OCI-LY3 (cell line): ENCODE measurements at regions not wholly inside any gene's neighbourhood (a gene's known extent, or its start where the extent isn't known, plus 50 kb on each side); places are given as distances from the start of the nearest gene placed in this dataset.

Source experiments
- H2AFZ ChIP-seq: fragments of 200-600, 300-600 bp; shearing (Covaris generic); 2 replicates; pipeline ENCODE4 v1.6.0; 2014; ENCODE audit warnings: antibody characterized with exemption, low read depth, low read length
- H3K27ac ChIP-seq: fragments of 200-600, 300-600 bp; sonication (generic); 2 replicates; pipeline ENCODE4 v1.5.1; 2014; ENCODE audit warnings: mild to moderate bottlenecking, low read length, moderate library complexity, mixed read lengths
- H3K27me3 ChIP-seq: fragments of 200-600, 300-600 bp; sonication (generic); 2 replicates; pipeline ENCODE4 v1.6.1; 2014; ENCODE audit warnings: low read depth, low read length, mixed read lengths
- H3K36me3 ChIP-seq: fragments of 200-600, 300-600 bp; sonication (generic); replicated peaks from 2 replicates; pipeline ENCODE3; 2014; ENCODE audit warnings: low read depth, low read length, mixed read lengths
- H3K4me1 ChIP-seq: fragments of 300-600, 200-600 bp; sonication (generic); 2 replicates; pipeline ENCODE4 v1.6.1; 2014; ENCODE audit warnings: low read length, mixed read lengths
- H3K4me2 ChIP-seq: fragments of 200-600, 300-600 bp; sonication (generic); 2 replicates; pipeline ENCODE4 v1.6.1; 2014; ENCODE audit warnings: low read length, mixed read lengths
- H3K4me3 ChIP-seq: fragments of 300-600, 200-600 bp; sonication (generic); 2 replicates; pipeline ENCODE4 v1.5.1; 2014; ENCODE audit warnings: antibody characterized with exemption, mild to moderate bottlenecking, low read length, moderate library complexity
- H3K79me2 ChIP-seq: fragments of 300-600, 200-600 bp; shearing (Covaris generic); 2 replicates; pipeline ENCODE4 v1.6.1; 2014; ENCODE audit warnings: mild to moderate bottlenecking, low read length, mixed read lengths
- H3K9ac ChIP-seq: fragments of 300-600, 200-600 bp; shearing (Covaris generic); 2 replicates; pipeline ENCODE4 v1.6.0; 2014; ENCODE audit warnings: mild to moderate bottlenecking, low read length, moderate library complexity
- H3K9me3 ChIP-seq: fragments of 200-600, 300-600 bp; shearing (Covaris generic); 2 replicates; pipeline ENCODE4 v1.6.1; 2014; ENCODE audit warnings: low read length, mixed read lengths; ENCODE audit not compliant: insufficient read depth
- H4K20me1 ChIP-seq: fragments of 200-600, 300-600 bp; sonication (generic); 2 replicates; pipeline ENCODE4 v1.6.1; 2016; ENCODE audit warnings: low read length, mixed read lengths; ENCODE audit not compliant: insufficient read depth
- EZH2phosphoT487 ChIP-seq: fragments of 200-600 bp; shearing (Covaris generic); IDR thresholded peaks from 2 replicates; pipeline ENCODE4 v1.6.1; 2018; ENCODE audit warnings: antibody characterized with exemption, mixed run types, low read depth
- TF ChIP-seq, protein P1 (sequence below): fragments of 200-600, 300-600 bp; sonication (generic); IDR thresholded peaks from 2 replicates; pipeline ENCODE4 v1.5.1; 2014; ENCODE audit warnings: antibody characterized with exemption, low read length, low read depth

DNA sequence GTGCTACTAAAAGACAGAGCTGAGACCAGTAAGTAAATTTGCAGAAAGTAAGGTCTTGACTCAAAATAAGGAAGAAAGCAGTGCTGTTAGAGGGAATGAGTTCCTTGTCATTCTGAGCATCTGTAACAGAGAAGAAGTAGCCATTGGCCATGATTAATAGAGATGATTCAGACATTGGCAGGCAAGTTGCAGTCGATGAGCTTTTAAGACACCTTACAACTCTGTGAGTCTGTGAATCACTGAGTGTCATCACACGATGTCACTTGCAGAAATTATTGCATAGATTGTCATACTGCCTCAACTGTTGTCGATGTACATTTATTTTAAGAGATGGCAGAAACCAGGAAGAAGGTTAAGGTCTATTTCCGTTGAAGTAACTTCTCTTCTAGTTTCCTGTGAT lies 201.1 kb upstream of the CDH13 start:
- Histone ChIP-seq H3K79me2 (no peaks in the 10 kb centered on the region), H3K36me3 (no peaks in the 10 kb centered on the region), H3K9ac (no peak overlapping the region), H3K4me2 (no peak overlapping the region), H3K27ac (no peak overlapping the region), H3K27me3 (peaks cover 19% of the 10 kb centered on the region), H3K4me1 (no peaks in the 10 kb centered on the region), H3K9me3 (no peaks in the 10 kb centered on the region), H2AFZ (no peak overlapping the region), H3K4me3 (no peak overlapping the region), H4K20me1 (no peaks in the 10 kb centered on the region)
- TF ChIP-seq, protein P1, sequence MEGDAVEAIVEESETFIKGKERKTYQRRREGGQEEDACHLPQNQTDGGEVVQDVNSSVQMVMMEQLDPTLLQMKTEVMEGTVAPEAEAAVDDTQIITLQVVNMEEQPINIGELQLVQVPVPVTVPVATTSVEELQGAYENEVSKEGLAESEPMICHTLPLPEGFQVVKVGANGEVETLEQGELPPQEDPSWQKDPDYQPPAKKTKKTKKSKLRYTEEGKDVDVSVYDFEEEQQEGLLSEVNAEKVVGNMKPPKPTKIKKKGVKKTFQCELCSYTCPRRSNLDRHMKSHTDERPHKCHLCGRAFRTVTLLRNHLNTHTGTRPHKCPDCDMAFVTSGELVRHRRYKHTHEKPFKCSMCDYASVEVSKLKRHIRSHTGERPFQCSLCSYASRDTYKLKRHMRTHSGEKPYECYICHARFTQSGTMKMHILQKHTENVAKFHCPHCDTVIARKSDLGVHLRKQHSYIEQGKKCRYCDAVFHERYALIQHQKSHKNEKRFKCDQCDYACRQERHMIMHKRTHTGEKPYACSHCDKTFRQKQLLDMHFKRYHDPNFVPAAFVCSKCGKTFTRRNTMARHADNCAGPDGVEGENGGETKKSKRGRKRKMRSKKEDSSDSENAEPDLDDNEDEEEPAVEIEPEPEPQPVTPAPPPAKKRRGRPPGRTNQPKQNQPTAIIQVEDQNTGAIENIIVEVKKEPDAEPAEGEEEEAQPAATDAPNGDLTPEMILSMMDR = no peak
- no peak for TF ChIP-seq EZH2phosphoT487

DNA sequence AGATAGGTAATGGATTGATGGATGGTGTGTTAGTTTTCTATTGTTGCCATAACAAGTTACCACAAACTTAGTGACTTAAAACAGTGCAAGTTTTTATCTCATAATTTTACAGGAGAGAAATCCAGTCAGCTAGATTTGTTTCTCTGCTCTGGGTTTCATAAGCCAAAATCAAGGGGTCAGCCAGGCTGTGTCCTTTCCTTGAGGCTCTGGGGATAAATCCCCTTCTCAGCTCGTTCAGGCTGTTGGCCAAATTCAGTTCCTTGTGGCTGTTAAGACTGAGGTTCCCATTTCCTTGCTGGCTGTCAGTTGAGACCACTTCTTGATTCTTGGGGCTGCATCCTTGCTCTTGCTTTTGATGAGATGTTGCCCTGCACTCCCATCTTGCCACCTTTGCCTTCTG lies 204.9 kb upstream of the CDH13 start:
- H3K9ac ChIP-seq = no peak overlapping the region
- H4K20me1 ChIP-seq = no peaks in the 10 kb centered on the region
- no peak for TF ChIP-seq EZH2phosphoT487
- TF ChIP-seq, protein P1 = no peak

DNA sequence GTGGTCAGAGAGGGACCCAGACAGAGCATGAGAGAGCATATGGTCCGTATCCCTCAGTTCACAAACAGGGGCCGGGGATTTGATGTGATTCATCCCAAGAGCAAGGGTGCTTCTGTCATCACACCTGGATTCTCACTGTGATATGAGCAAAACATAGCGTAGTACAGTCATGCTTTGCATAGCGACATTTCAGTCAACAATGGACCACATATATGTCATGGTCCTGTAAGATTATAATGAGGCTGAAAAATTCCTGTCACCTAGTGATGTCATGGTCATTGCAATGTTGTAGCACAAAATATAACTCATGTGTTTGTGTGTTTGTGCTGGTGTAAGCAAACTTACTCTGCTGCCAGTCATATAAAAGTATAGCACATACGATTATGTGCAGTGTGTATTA lies 207.4 kb upstream of the CDH13 start:
- H2AFZ ChIP-seq = no peak overlapping the region
- no peaks in the 10 kb centered on the region for H3K36me3 ChIP-seq

More for the DNA sequence above, 204.9 kb upstream of the CDH13 start:
- Histone ChIP-seq H3K79me2 (no peaks in the 10 kb centered on the region), H3K9me3 (no peaks in the 10 kb centered on the region), H3K4me1 (no peaks in the 10 kb centered on the region), H2AFZ (no peak overlapping the region), H3K36me3 (no peaks in the 10 kb centered on the region), H3K4me3 (no peak overlapping the region), H3K27me3 (peaks cover 23% of the 10 kb centered on the region; the same call in 1 of the 2 replicates), H3K27ac (no peak overlapping the region), H3K4me2 (no peak overlapping the region)

DNA sequence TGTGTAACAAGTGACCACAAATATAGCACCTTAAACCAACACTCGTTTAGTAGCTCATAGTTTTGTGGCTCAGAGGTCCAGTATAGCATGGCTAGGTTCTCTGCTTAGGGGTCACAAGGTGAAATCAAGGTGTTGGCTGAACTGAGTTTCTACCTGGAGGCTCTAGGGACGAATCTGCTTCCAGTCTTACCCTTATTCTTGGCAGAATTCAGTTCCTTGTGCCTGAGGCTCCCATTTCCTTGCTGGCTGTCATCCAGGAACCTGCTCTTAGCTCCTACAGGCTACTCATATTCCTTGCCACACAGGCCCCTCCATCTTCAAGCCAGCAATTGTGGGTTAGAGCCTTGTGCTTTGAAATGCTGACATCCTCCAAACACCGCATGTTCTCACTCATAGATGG lies 212.3 kb upstream of the CDH13 start:
- Histone ChIP-seq H3K9me3 (no peaks in the 10 kb centered on the region), H3K4me3 (no peak overlapping the region), H3K4me1 (no peaks in the 10 kb centered on the region), H3K27ac (no peak overlapping the region), H4K20me1 (no peaks in the 10 kb centered on the region), H3K4me2 (no peak overlapping the region), H2AFZ (no peak overlapping the region), H3K9ac (no peak overlapping the region), H3K79me2 (no peaks in the 10 kb centered on the region), H3K27me3 (peaks cover 17% of the 10 kb centered on the region; the same call in 1 of the 2 replicates), H3K36me3 (no peaks in the 10 kb centered on the region)
- TF ChIP-seq, protein P1 = no peak
- TF ChIP-seq EZH2phosphoT487 = no peak

More for the DNA sequence above, 207.4 kb upstream of the CDH13 start:
- TF ChIP-seq EZH2phosphoT487 = no peak
- TF ChIP-seq, protein P1 = no peak
- Histone ChIP-seq H4K20me1 (no peaks in the 10 kb centered on the region), H3K27ac (no peak overlapping the region), H3K4me1 (no peaks in the 10 kb centered on the region), H3K9ac (no peak overlapping the region), H3K4me3 (no peak overlapping the region), H3K9me3 (no peaks in the 10 kb centered on the region), H3K27me3 (peaks cover 21% of the 10 kb centered on the region; the same call in 1 of the 2 replicates), H3K4me2 (no peak overlapping the region), H3K79me2 (no peaks in the 10 kb centered on the region)
